GM21367 (cell line): ENCODE measurements at regions not wholly inside any gene's neighbourhood (a gene's known extent, or its start where the extent isn't known, plus 50 kb on each side); places are given as distances from the start of the nearest gene placed in this dataset.
"Not testable (repeated sequence)": the region's sequence is repeated elsewhere in the genome, so short reads cannot be mapped to it uniquely, and the experiment has no call there.

Source experiments
- ATAC-seq: cut with Tn5 transposase; IDR thresholded peaks from one replicate; pipeline ENCODE4 v1.9.1; 2021; ENCODE audit not compliant: unreplicated experiment

GRCh38 chr7:17083392-17084165 lies 201.8 kb upstream of the AGR3 start:
- no peak for ATAC-seq

DNA sequence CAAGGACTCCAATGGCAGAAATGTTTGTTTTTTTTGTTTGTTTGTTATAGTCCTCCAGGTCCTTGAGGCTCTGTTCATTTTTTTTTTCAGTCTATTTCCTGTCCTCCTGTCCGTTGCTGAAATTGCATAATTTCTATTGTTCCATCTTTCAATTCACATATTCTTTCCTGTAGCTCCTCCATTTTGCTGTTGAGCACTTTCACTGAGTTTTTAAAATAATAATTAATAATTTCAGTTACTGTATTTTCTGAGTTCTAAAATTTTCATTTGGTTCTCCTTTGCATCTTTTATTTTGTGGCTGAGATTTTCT lies 202.3 kb upstream of the AGR3 start:
- ATAC-seq = no peak

- ATAC-seq = no peak
Observed at GRCh38 chr7:17085186-17085585, 203.4 kb upstream of the AGR3 start.

- no peak for ATAC-seq
Observed at GRCh38 chr7:17086403-17086802, 204.6 kb upstream of the AGR3 start.

DNA sequence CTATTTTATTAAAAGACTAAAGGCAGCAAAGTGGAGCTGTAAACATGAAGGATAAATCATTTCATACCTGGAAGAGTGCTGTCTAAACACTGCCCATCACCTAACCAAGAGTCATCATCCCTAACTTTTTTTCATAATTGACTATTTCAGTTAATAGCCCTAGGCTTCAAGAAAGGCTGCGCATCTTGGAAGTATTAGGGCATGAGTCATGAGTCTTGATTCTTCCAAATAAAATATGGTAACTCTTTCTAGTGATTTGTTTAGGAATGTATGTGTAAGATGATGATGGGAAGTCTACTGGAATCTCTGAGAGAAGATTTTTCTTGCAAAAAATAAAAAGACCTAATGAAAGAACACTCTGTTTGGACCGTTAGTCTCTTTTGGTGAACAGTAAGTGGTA lies 207.7 kb upstream of the AHR start:
- no peak for ATAC-seq

- no peak for ATAC-seq
Observed at GRCh38 chr7:17093461-17093860, 205.0 kb upstream of the AHR start.

DNA sequence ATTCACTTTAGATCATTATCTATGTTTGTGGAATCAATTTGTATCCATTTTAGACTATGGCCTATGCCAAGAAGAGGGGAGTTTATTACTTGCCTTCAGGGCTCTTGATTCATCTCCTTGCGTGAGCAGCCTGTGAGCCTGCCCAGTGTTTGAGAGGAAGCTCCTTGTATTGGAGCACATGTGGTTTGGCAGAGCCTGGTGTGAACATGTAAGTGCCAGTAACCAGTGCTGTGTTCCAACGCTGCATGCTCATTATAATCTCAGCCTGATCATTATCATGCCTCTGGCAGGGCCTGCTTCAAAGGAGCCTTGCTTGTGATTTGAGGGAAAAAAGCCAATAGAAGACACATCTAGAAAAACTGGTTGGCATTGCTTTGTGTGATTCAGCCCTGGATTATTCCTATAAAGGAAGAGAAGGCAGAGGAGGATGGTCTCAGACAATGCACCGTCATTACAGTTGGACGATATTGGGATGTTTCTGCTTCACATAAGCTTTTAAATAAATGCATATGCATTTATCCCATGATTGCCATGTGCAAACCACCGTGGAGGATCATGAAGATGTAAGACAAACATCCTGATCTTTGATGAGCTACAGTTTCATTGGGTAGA lies 203.4 kb upstream of the AHR start:
- ATAC-seq = no peak

DNA sequence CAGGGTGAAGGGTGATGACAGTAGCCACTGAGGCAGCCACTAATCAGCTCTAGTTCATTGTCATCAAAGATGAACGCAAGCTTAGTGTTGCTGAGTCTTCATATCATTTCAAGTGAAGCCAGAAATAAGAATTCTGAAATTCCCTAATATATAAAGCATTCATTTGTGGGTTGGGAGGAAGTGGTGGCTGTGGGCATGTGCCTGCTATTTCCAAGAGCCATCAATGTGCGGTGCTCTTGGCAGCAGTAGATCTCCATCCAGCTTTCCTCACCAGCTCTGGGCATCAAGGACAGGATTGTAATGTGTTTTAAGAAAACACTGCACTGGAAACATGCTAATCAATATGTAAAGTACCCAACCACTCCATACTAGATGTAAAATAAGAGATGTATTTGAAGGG lies 202.5 kb upstream of the AHR start:
- ATAC-seq = no peak

DNA sequence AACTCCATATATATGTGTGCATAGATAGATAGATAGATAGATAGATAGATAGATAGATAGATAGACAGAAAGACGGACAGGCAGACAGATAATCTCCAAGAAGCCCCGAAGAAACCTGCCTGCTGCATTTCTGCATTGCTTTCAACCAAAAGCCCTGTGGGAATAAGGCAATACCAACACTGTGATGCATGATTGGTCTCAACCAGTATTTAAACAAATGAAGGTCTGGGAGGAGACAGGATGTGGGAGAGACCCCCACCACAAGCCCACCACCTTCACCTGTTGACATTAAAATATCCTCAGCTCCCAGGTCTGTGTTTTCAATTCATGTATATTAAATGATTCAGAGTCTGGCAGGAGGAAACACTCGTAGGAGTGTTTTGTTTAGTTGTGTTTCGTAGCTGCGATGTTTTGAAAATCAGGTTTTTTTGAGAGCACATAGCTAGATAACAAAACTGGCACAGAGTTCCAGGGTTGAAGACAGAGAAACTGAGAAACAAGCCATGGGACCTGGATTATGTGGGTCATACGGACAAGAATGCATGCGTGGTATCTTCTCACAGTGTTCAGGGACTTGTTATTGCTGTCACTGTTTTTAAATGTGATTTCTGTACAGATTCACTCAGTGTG lies 200.7 kb upstream of the AHR start:
- no peak for ATAC-seq

- no peak for ATAC-seq
Observed at GRCh38 chr7:17098515-17098914, 199.9 kb upstream of the AHR start.

GRCh38 chr7:17099083-17099973 lies 199.1 kb upstream of the AHR start:
- no peak for ATAC-seq

GRCh38 chr7:17099974-17100509 lies 198.4 kb upstream of the AHR start:
- ATAC-seq = not testable (repeated sequence)

DNA sequence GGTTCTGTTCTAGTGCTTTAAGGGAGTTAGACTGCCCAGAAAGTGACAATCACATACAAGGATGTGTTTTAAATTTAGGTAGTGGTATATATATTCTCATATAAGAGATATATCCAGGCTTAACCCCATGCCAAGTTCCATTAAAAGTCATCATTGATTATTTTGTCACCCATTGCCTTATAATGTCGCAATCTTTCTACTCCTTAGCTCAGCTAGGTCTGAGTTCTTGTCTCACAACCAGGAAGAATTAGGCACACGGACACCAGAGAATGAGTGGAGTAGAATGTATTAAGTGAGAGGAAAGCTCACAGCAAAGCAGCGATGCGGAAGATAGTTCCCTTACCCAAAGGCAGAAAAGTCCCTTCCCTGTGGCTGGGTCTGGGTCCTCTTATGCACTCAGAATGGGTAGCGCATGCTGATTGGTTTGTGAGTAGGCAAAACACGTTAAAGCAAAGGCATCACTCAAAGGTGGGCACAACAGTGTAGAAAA lies 197.2 kb upstream of the AHR start:
- no peak for ATAC-seq

- no peak for ATAC-seq
Observed at GRCh38 chr7:17103170-17103569, 195.3 kb upstream of the AHR start.

DNA sequence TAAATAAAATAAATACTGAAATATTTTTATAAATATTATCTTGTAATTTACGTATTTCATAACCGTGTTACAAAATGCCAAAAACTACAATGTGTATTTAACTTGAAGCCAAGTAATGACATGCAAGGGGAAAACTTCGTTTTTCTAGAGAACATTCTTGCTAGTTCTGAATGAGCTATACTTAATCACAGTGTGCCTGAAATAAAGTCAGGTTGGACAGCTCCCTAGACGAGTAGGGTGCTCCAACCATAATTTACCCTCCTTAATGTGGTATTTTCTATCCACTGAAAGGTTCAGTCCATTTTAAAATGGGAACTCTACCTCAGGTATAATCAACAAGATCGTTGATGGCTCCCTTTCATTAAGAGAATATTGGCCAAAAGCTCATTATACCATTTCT lies 194.5 kb upstream of the AHR start:
- ATAC-seq = no peak

DNA sequence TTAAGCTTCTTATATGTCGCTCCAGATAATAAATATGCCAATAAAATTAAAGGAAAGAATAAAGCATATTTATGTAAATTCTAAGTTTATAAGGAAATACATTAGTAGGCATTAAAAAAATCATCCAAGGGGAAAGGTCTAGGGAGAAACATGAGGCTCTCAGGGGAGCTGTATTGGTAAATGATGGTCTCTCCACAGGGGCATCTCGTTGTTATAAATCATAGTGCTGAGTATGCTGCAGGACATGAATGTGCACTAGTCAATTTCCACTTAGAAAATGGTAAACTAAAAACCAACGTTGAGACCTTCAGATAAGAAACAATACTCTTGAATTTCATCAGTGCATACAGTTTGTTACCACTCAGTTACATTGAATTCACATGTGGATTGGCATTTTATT lies 194.0 kb upstream of the AHR start:
- ATAC-seq = no peak

- ATAC-seq = no peak
Observed at GRCh38 chr7:17105701-17106100, 192.8 kb upstream of the AHR start.

GRCh38 chr7:17108049-17108584 lies 190.3 kb upstream of the AHR start:
- ATAC-seq = no peak

- ATAC-seq = no peak
Observed at GRCh38 chr7:17109020-17109419, 189.4 kb upstream of the AHR start.

DNA sequence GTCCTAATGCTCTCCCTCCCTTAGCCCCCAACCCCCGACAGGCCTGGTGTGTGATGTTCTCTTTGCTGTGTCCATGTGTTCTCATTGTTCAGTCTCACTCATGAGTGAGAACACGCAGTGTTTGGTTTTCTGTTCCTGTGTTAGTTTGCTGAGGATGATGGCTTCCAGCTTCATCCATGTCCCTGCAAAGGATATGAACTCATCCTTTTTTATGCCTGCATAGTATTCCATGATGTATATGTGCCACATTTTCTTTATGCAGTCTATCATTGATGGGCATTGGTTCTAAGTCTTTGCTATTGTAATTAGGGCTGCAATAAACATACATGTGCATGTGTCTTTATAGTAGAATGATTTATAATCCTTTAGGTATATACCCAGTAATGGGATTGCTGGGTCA lies 184.7 kb upstream of the AHR start:
- not testable (repeated sequence) for ATAC-seq

DNA sequence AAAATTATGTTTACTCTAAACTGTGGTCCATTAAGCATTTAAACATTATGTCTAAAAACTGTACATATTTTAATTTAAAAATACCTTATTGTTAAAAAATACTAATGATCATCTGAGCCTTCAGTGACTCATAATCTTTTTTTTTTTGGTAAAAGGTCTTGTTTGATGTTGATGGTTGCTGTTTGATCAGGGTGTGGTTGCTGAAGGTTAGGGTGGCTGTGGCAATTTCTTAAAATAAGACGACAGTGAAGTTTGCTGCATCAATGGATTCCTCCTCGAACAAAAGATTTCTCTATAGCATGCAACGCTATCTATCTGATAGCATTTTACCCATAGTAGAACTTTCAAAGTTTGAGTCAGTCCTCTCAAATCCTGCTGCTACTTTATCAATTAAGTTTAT lies 180.0 kb upstream of the AHR start:
- ATAC-seq = no peak
